OCI-LY7 (cell line): ENCODE measurements at regions not wholly inside any gene's neighbourhood (a gene's known extent, or its start where the extent isn't known, plus 50 kb on each side); places are given as distances from the start of the nearest gene placed in this dataset.

Source experiments
- BruUV-seq: library from RNA; stranded (reverse); fragments of 400-500 nt; replicated peaks from 2 replicates; lab custom pipeline; 2021; lab: Mats Ljungman, UMichigan
- CTCF ChIA-PET: fragments of 300-600 bp; sonication (Branson Sonifier 250); formaldehyde crosslinking; loops from one replicate; lab custom pipeline; 2022; ENCODE audit warnings: antibody characterized with exemption; ENCODE audit not compliant: unreplicated experiment; lab: Charles Lee
- POLR2A ChIA-PET: fragments of 300-600 bp; sonication (Branson Sonifier 250); formaldehyde crosslinking; loops from one replicate; lab custom pipeline; 2022; ENCODE audit warnings: antibody characterized with exemption; lab: Charles Lee
- DNase-seq: peaks from one replicate; pipeline ENCODE4 v3.0.0-alpha.2; 2015; ENCODE audit warnings: low spot score
- H2AFZ ChIP-seq: fragments of 200-600 bp; sonication (generic), shearing (Covaris generic); 2 replicates; pipeline ENCODE4 v1.6.1; 2014; ENCODE audit warnings: mild to moderate bottlenecking, antibody characterized with exemption, low read length, moderate library complexity
- H3K27ac ChIP-seq: fragments of 200-600 bp; sonication (generic); 2 replicates; pipeline ENCODE4 v1.5.1; 2014; ENCODE audit warnings: mixed run types, low read depth, mild to moderate bottlenecking, moderate library complexity, low read length, inconsistent platforms; ENCODE audit not compliant: poor library complexity, severe bottlenecking
- H3K36me3 ChIP-seq: fragments of 200-600 bp; sonication (generic); 2 replicates; pipeline ENCODE4 v1.6.1; 2014; ENCODE audit warnings: mild to moderate bottlenecking, antibody characterized with exemption, low read length, moderate library complexity, mixed read lengths; ENCODE audit not compliant: insufficient read depth
- H3K4me1 ChIP-seq: fragments of 200-600 bp; sonication (generic); 2 replicates; pipeline ENCODE4 v1.5.1; 2014; ENCODE audit warnings: mild to moderate bottlenecking, low read length; ENCODE audit not compliant: insufficient read depth, poor library complexity, severe bottlenecking
- H3K4me2 ChIP-seq: fragments of 200-600 bp; sonication (generic); 2 replicates; pipeline ENCODE4 v1.6.1; 2014; ENCODE audit warnings: mild to moderate bottlenecking, low read length
- H3K4me3 ChIP-seq: fragments of 200-600 bp; sonication (generic); 2 replicates; pipeline ENCODE4 v1.5.1; 2014; ENCODE audit warnings: mild to moderate bottlenecking, low read depth, low read length; ENCODE audit not compliant: poor library complexity, severe bottlenecking
- H3K79me2 ChIP-seq: fragments of 200-600 bp; sonication (generic); 2 replicates; pipeline ENCODE4 v1.6.1; 2016; ENCODE audit warnings: low read depth, mild to moderate bottlenecking, low read length, moderate library complexity, mixed read lengths; ENCODE audit not compliant: insufficient read depth
- H3K9me2 ChIP-seq: fragments of 200-600 bp; sonication (generic); 2 replicates; pipeline ENCODE4 v1.6.1; 2016; ENCODE audit warnings: mild to moderate bottlenecking, low read length, mixed read lengths; ENCODE audit not compliant: insufficient read depth
- H3K9me3 ChIP-seq: fragments of 200-600 bp; sonication (generic); 2 replicates; pipeline ENCODE4 v1.6.1; 2014; ENCODE audit warnings: mild to moderate bottlenecking, mixed run types, low read length, mixed read lengths
- H4K20me1 ChIP-seq: fragments of 200-600 bp; sonication (generic); 2 replicates; pipeline ENCODE4 v1.6.1; 2014; ENCODE audit warnings: mild to moderate bottlenecking, antibody characterized with exemption, low read length, moderate library complexity, mixed read lengths; ENCODE audit not compliant: insufficient read depth
- CTCF ChIP-seq: fragments of 200-600 bp; sonication (generic); conservative IDR thresholded peaks from 2 replicates; pipeline ENCODE4 v1.5.1; 2014; ENCODE audit warnings: mild to moderate bottlenecking, antibody characterized with exemption, low read length, moderate library complexity, mixed read lengths
- EZH2phosphoT487 ChIP-seq: fragments of 200-600 bp; sonication (generic); IDR thresholded peaks from 2 replicates; pipeline ENCODE4 v1.6.1; 2018; ENCODE audit warnings: low read depth, borderline replicate concordance, mild to moderate bottlenecking, mixed run types, antibody characterized with exemption, low read length, moderate library complexity, mixed read lengths
- intact Hi-C: fragments of 100-400 bp; cut with micrococcal nuclease; formaldehyde crosslinking; loops from one replicate; pipeline ENCODE4 v1.10.0; 2022; ENCODE audit not compliant: unreplicated experiment

- no peak overlapping the region for H3K4me3 ChIP-seq
- CTCF ChIA-PET = no interaction called here
- no peak overlapping the region for H3K4me2 ChIP-seq
- H3K4me1 ChIP-seq = no peaks in the 10 kb centered on the region
- intact Hi-C loops = loop anchor here (10.0 kb wide), 1 partner anchor 103 kb away; no protein-coding TSS in a partner anchor
- no TSS peak for BruUV-seq
- H3K36me3 ChIP-seq = no peaks in the 10 kb centered on the region
- no peak for DNase-seq
- no peaks in the 10 kb centered on the region for H3K9me2 ChIP-seq
- H2AFZ ChIP-seq = no peak overlapping the region
- no peak overlapping the region for H3K27ac ChIP-seq
- no peaks in the 10 kb centered on the region for H4K20me1 ChIP-seq
- no peaks in the 10 kb centered on the region for H3K79me2 ChIP-seq
- POLR2A ChIA-PET = interaction anchor here (0.6 kb wide), 1 partner anchor 491 kb away, joined by 3 read pairs; no protein-coding TSS in a partner anchor
- no peaks in the 10 kb centered on the region for H3K9me3 ChIP-seq
- TF ChIP-seq EZH2phosphoT487 = no peak
- no peak for TF ChIP-seq CTCF
These were observed 139.6 kb downstream of the TTC32 start for GRCh38 chr2:19762142-19762541.

- Histone ChIP-seq H3K4me1 (no peaks in the 10 kb centered on the region), H3K9me2 (no peaks in the 10 kb centered on the region), H3K36me3 (no peaks in the 10 kb centered on the region), H3K27ac (no peak overlapping the region), H3K9me3 (no peaks in the 10 kb centered on the region), H3K79me2 (no peaks in the 10 kb centered on the region), H3K4me2 (no peak overlapping the region), H2AFZ (no peak overlapping the region), H3K4me3 (no peak overlapping the region), H4K20me1 (no peaks in the 10 kb centered on the region)
- intact Hi-C loops = loop anchor here (10.0 kb wide), 1 partner anchor 105 kb away; no protein-coding TSS in a partner anchor
- ChIA-PET CTCF (no interaction called here), POLR2A (interaction anchor here (1.3 kb wide), 1 partner anchor 26 kb away, joined by 3 read pairs; no protein-coding TSS in a partner anchor)
- no peak for TF ChIP-seq EZH2phosphoT487
- DNase-seq = no peak
- BruUV-seq = no TSS peak
These were observed 141.9 kb downstream of the TTC32 start for GRCh38 chr2:19759880-19760279.

GRCh38 chr2:19758658-19759057, 143.1 kb downstream of the TTC32 start:
- H3K79me2 ChIP-seq = no peaks in the 10 kb centered on the region
- H3K9me3 ChIP-seq = no peaks in the 10 kb centered on the region
- no TSS peak for BruUV-seq
- ChIA-PET CTCF (no interaction called here), POLR2A (interaction anchor here (0.7 kb wide), 1 partner anchor 1058 kb away, joined by 3 read pairs; no protein-coding TSS in a partner anchor)
- H3K36me3 ChIP-seq = no peaks in the 10 kb centered on the region
- H3K4me1 ChIP-seq = no peaks in the 10 kb centered on the region
- H2AFZ ChIP-seq = no peak overlapping the region
- no peak overlapping the region for H3K27ac ChIP-seq
- no peak overlapping the region for H3K4me2 ChIP-seq
- no peak for DNase-seq
- TF ChIP-seq CTCF (no peak), EZH2phosphoT487 (no peak)
- no peaks in the 10 kb centered on the region for H4K20me1 ChIP-seq
- no peak overlapping the region for H3K4me3 ChIP-seq
- intact Hi-C loops = no loop called here
- no peaks in the 10 kb centered on the region for H3K9me2 ChIP-seq
